GM12878 (cell line): ENCODE measurements at regions not wholly inside any gene's neighbourhood (a gene's known extent, or its start where the extent isn't known, plus 50 kb on each side); places are given as distances from the start of the nearest gene placed in this dataset.

ENCODE experiments used
- CHD4 ChIP-seq: fragments of 200-600 bp; sonication (generic); IDR thresholded peaks from 2 replicates; pipeline ENCODE4 v1.6.1; 2016; ENCODE audit warnings: mild to moderate bottlenecking
- GABPA ChIP-seq: IDR thresholded peaks from 2 replicates; pipeline ENCODE4 v1.6.1; 2014; ENCODE audit warnings: antibody characterized with exemption, low read depth, mild to moderate bottlenecking, inconsistent platforms
- RAD21 ChIP-seq: IDR thresholded peaks from 2 replicates; pipeline ENCODE4 v1.6.1; 2011; ENCODE audit warnings: mild to moderate bottlenecking, low read depth, low read length, moderate library complexity; ENCODE audit not compliant: insufficient read depth
- SMC3 ChIP-seq: IDR thresholded peaks from 2 replicates; pipeline ENCODE4 v1.6.1; 2011; ENCODE audit warnings: low read length, improper control_type of control experiment, borderline replicate concordance
- SP1 ChIP-seq: IDR thresholded peaks from one replicate; pipeline ENCODE4 v1.6.1; 2011; ENCODE audit warnings: low read depth, low read length
- STAT1 ChIP-seq: fragments of 450-650 bp; conservative IDR thresholded peaks from 2 replicates; pipeline ENCODE4 v1.6.1; 2014; ENCODE audit warnings: antibody characterized with exemption, mild to moderate bottlenecking
- TF ChIP-seq, protein P1 (sequence below), 3 experiments: IDR thresholded peaks in 2 of 3; conservative IDR thresholded peaks in 1 of 3; 2 replicates each; pipeline ENCODE4 v1.5.1; 2011; ENCODE audit warnings: low read depth in 3 of 3, low read length in 3 of 3, mild to moderate bottlenecking in 3 of 3, control low read depth in 2 of 3, moderate library complexity in 2 of 3, inconsistent platforms in 1 of 3, mixed read lengths in 1 of 3; ENCODE audit not compliant: control insufficient read depth in 2 of 3, insufficient read depth in 1 of 3; ENCODE audit errors: extremely low read depth in 1 of 3

DNA sequence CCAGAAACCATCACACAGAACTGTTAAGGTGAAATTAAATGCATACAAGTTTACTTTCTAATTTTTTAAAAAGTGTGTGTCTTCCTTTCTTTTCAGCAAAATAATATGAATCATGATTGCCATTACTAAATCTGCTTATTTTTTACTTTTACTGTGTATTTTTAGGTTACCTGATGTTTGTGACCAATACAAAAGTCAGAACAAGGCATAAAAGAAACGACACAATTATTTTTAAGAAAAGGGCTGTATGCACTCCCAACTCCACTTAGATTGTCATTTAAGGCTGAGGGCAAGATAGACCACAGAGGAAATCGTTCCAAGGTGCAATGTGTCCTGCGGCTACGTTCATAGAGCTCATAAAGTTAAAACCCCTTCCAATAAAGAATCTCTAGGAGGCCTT, 797.0 kb downstream of the TDRD15 start:
- TF ChIP-seq CHD4: no peak
- no peak for TF ChIP-seq SMC3
- TF ChIP-seq, protein P1, sequence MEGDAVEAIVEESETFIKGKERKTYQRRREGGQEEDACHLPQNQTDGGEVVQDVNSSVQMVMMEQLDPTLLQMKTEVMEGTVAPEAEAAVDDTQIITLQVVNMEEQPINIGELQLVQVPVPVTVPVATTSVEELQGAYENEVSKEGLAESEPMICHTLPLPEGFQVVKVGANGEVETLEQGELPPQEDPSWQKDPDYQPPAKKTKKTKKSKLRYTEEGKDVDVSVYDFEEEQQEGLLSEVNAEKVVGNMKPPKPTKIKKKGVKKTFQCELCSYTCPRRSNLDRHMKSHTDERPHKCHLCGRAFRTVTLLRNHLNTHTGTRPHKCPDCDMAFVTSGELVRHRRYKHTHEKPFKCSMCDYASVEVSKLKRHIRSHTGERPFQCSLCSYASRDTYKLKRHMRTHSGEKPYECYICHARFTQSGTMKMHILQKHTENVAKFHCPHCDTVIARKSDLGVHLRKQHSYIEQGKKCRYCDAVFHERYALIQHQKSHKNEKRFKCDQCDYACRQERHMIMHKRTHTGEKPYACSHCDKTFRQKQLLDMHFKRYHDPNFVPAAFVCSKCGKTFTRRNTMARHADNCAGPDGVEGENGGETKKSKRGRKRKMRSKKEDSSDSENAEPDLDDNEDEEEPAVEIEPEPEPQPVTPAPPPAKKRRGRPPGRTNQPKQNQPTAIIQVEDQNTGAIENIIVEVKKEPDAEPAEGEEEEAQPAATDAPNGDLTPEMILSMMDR (IDR thresholded peaks at IDR 0.05 in 2 of 3, conservative IDR thresholded peaks at IDR 0.05 in 1 of 3; ENCODE audit: control insufficient read depth in 2 of 3, extremely low read depth in 1 of 3, insufficient read depth in 1 of 3, low read depth in 3 of 3, low read length in 3 of 3): no peak
- TF ChIP-seq RAD21: no peak
- TF ChIP-seq STAT1: no peak
- no peak for TF ChIP-seq SP1
- no peak for TF ChIP-seq GABPA
